IMR-90 (cell line): ENCODE measurements at regions not wholly inside any gene's neighbourhood (a gene's known extent, or its start where the extent isn't known, plus 50 kb on each side); places are given as distances from the start of the nearest gene placed in this dataset.

Experiments
- ATAC-seq: fragments of 200-7000 bp; cut with Tn5 transposase; 2 replicates; pipeline ENCODE4 v1.9.1; 2020; ENCODE audit warnings: low read depth, mild to moderate bottlenecking, moderate library complexity
- BruUV-seq: library from RNA; stranded (reverse); fragments of 400-500 nt; replicated peaks from 2 replicates; lab custom pipeline; 2021; lab: Mats Ljungman, UMichigan
- CTCF ChIA-PET: fragments of 300-600 bp; formaldehyde crosslinking; extraction: SDS; loops from one replicate; lab custom pipeline; 2021; ENCODE audit warnings: antibody characterized with exemption; lab: Yijun Ruan, JAX
- POLR2A ChIA-PET: fragments of 300-600 bp; sonication (Branson Sonifier 250); formaldehyde crosslinking; loops from one replicate; lab custom pipeline; 2022; ENCODE audit warnings: antibody characterized with exemption; ENCODE audit not compliant: unreplicated experiment; lab: Charles Lee
- DNase-seq: peaks from one replicate; pipeline ENCODE4 v3.0.0; 2013
- H2AFZ ChIP-seq: replicated peaks from 2 replicates; pipeline ENCODE3; 2013; ENCODE audit warnings: low read length, mild to moderate bottlenecking; ENCODE audit not compliant: poor library complexity
- H2AK5ac ChIP-seq: 2 replicates; pipeline ENCODE4 v1.6.1; 2013; ENCODE audit warnings: low read depth, low read length, inconsistent platforms
- H2AK9ac ChIP-seq: replicated peaks from 2 replicates; pipeline ENCODE3; 2013; ENCODE audit warnings: mild to moderate bottlenecking, low read depth, low read length, moderate library complexity; ENCODE audit not compliant: poor library complexity
- H2BK120ac ChIP-seq: 2 replicates; pipeline ENCODE4 v1.6.1; 2013; ENCODE audit warnings: low read depth, low read length, inconsistent platforms
- H2BK15ac ChIP-seq: 3 replicates; pipeline ENCODE4 v1.6.1; 2013; ENCODE audit warnings: low read depth, low read length, inconsistent platforms
- H2BK20ac ChIP-seq: 2 replicates; pipeline ENCODE4 v1.6.1; 2013; ENCODE audit warnings: low read depth, mild to moderate bottlenecking, inconsistent platforms, low read length, moderate library complexity
- H2BK5ac ChIP-seq: 2 replicates; pipeline ENCODE4 v1.6.1; 2013; ENCODE audit warnings: mild to moderate bottlenecking, low read depth, low read length, inconsistent platforms; ENCODE audit not compliant: poor library complexity, severe bottlenecking
- H3K14ac ChIP-seq: replicated peaks from 2 replicates; pipeline ENCODE4 v1.6.1; 2013; ENCODE audit warnings: low read depth, low read length, inconsistent platforms
- H3K18ac ChIP-seq: 2 replicates; pipeline ENCODE4 v1.6.1; 2013; ENCODE audit warnings: low read depth, low read length, control low read depth
- H3K23ac ChIP-seq: 2 replicates; pipeline ENCODE4 v1.6.1; 2013; ENCODE audit warnings: low read depth, low read length, inconsistent platforms
- H3K27ac ChIP-seq: 2 replicates; pipeline ENCODE4 v1.5.1; 2013; ENCODE audit warnings: mild to moderate bottlenecking, control low read depth, low read length; ENCODE audit not compliant: insufficient read depth
- H3K27me3 ChIP-seq: 2 replicates; pipeline ENCODE4 v1.6.1; 2013; ENCODE audit warnings: low read length; ENCODE audit not compliant: control insufficient read depth, insufficient read depth
- H3K36me3 ChIP-seq: 2 replicates; pipeline ENCODE4 v1.6.1; 2013; ENCODE audit warnings: low read length, mixed read lengths; ENCODE audit not compliant: control insufficient read depth, insufficient read depth
- H3K4ac ChIP-seq: 2 replicates; pipeline ENCODE4 v1.6.1; 2013; ENCODE audit warnings: low read depth, low read length, inconsistent platforms
- H3K4me1 ChIP-seq: 2 replicates; pipeline ENCODE4 v1.6.1; 2013; ENCODE audit warnings: low read length, mixed read lengths; ENCODE audit not compliant: control insufficient read depth, insufficient read depth
- H3K4me2 ChIP-seq: 2 replicates; pipeline ENCODE4 v1.6.1; 2013; ENCODE audit warnings: low read depth, mild to moderate bottlenecking, control low read depth, low read length, moderate library complexity
- H3K4me3 ChIP-seq: 2 replicates; pipeline ENCODE4 v1.5.1; 2013; ENCODE audit warnings: low read depth, mild to moderate bottlenecking, control low read depth, low read length, moderate library complexity; ENCODE audit not compliant: insufficient read depth
- H3K56ac ChIP-seq: 2 replicates; pipeline ENCODE4 v1.6.1; 2013; ENCODE audit warnings: low read length, inconsistent platforms; ENCODE audit not compliant: insufficient read depth; ENCODE audit errors: extremely low read depth
- H3K79me1 ChIP-seq, 2 experiments: 2 replicates each; pipeline ENCODE4 v1.6.1; 2013; ENCODE audit warnings: low read length in 2 of 2, inconsistent platforms in 1 of 2, low read depth in 1 of 2
- H3K9ac ChIP-seq: 2 replicates; pipeline ENCODE4 v1.6.1; 2013; ENCODE audit warnings: low read depth, low read length, control low read depth
- H3K9me1 ChIP-seq: 2 replicates; pipeline ENCODE4 v1.6.1; 2013; ENCODE audit warnings: low read length, inconsistent platforms; ENCODE audit not compliant: insufficient read depth
- H3K9me3 ChIP-seq: 2 replicates; pipeline ENCODE4 v1.6.1; 2013; ENCODE audit warnings: low read length; ENCODE audit not compliant: control insufficient read depth, insufficient read depth
- H4K20me1 ChIP-seq: 2 replicates; pipeline ENCODE4 v1.6.1; 2013; ENCODE audit warnings: low read length, inconsistent platforms; ENCODE audit not compliant: insufficient read depth
- H4K5ac ChIP-seq: 2 replicates; pipeline ENCODE4 v1.6.1; 2013; ENCODE audit warnings: mild to moderate bottlenecking, low read depth, low read length, control low read depth
- H4K8ac ChIP-seq, 2 experiments: 2 replicates each; pipeline ENCODE4 v1.6.1; 2013; ENCODE audit warnings: low read depth in 2 of 2, low read length in 2 of 2, control low read depth in 1 of 2, inconsistent platforms in 1 of 2
- H4K91ac ChIP-seq: 2 replicates; pipeline ENCODE4 v1.6.1; 2013; ENCODE audit warnings: low read depth, low read length, inconsistent platforms; ENCODE audit not compliant: insufficient read depth
- CEBPB ChIP-seq: IDR thresholded peaks from 2 replicates; pipeline ENCODE4 v1.6.1; 2012; ENCODE audit warnings: low read depth, low read length, improper control_type of control experiment
- CHD1 ChIP-seq: IDR thresholded peaks from 2 replicates; pipeline ENCODE4 v1.6.1; 2012; ENCODE audit warnings: low read depth, low read length, improper control_type of control experiment
- WGBS, 2 experiments: methylation state at CpG; one replicate each; pipeline versions ENCODE4 v1.1.5 to v1.1.7; 2013; ENCODE audit warnings: missing lambda C conversion rate in 2 of 2; ENCODE audit not compliant: insufficient read length in 1 of 2; ENCODE audit errors: extremely low coverage in 2 of 2; 5-methylcytosine and 5-hydroxymethylcytosine counted together
- dilution Hi-C: fragments of 300-500 bp; cut with HindIII; formaldehyde crosslinking; loops from one replicate; pipeline ENCODE4 v1.14.3; 2018; ENCODE audit warnings: low sequenced_read_pairs; ENCODE audit not compliant: unreplicated experiment
- in situ Hi-C: fragments of 300-500 bp; cut with MboI; formaldehyde crosslinking; loops from 3 replicates; pipeline ENCODE4 v1.14.3; 2019; ENCODE audit warnings: low sequenced_read_pairs, inconsistent platforms, mixed read lengths
- intact Hi-C: fragments of 100-400 bp; cut with micrococcal nuclease; formaldehyde crosslinking; loops from 2 replicates; pipeline ENCODE4 v1.10.0; 2022

DNA sequence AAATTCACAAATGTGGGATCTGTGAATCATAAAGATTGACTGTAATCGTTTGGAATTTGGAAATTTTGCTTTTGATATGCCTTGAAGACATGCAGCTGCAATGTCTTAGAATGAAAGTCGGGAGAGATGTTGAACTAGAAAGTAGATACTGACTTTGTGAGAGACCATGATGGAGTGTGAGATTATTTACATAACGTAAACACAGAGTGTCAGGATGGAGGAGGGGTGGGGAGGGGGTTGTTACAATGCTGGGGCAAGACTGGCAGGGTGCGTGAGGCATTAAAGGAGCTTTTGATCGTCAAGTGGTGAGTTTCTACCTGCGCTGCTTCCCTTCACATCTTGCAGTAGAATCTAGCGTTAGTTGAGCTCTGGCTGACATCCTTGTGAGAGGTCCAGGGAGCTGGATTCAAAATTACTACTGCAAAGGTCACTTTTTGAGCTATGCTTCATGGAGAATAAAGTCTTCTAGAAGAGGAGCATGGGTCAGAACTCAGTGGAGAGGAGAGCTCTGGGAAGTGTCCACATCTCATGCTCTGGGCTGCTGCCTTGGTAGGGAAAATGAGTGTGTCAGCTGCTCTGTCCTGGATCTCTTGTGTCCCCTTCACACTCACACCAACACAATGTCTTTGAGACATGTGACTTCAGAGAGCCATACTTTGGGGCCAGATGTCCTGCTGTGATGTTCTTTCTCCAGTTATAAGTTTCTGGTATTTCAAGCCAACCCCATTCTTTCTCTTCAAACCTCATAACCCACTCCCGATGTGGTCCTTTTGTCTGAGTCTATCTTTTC, 105.2 kb upstream of the CITED2 start:
- peak; percentile 4 for DNase-seq
- ChIA-PET CTCF (no interaction called here), POLR2A (no interaction called here)
- no TSS peak for BruUV-seq
- H4K8ac ChIP-seq, result no peak overlapping the region
- peaks cover 2% of the 10 kb centered on the region for H3K4me1 ChIP-seq
- H3K18ac ChIP-seq, result no peak overlapping the region
- ATAC-seq, result no peak
- TF ChIP-seq CHD1, result no peak
- TF ChIP-seq CEBPB, result no peak
- dilution Hi-C loops, result no loop called here
- no peaks in the 10 kb centered on the region for H3K9me1 ChIP-seq
- H3K4ac ChIP-seq, result no peak overlapping the region
- no peak overlapping the region for H3K9ac ChIP-seq
- no peak overlapping the region for H3K23ac ChIP-seq
- no peak overlapping the region for H2AK9ac ChIP-seq
- no peak overlapping the region for H2AFZ ChIP-seq
- WGBS, 2 experiments, result 44% methylated on average over 4 of the region's 8 CpGs; no CpG with 5 or more reads in 1 of the 2 experiments
- H2BK20ac ChIP-seq, result no peak overlapping the region
- H4K5ac ChIP-seq, result no peak overlapping the region
- no peaks in the 10 kb centered on the region for H3K9me3 ChIP-seq
- no peak overlapping the region for H3K27ac ChIP-seq
- no peak overlapping the region for H3K14ac ChIP-seq
- H2BK120ac ChIP-seq, result no peak overlapping the region
- H3K79me1 ChIP-seq, result no peaks in the 10 kb centered on the region
- no peaks in the 10 kb centered on the region for H3K36me3 ChIP-seq
- H4K20me1 ChIP-seq, result no peaks in the 10 kb centered on the region
- no peak overlapping the region for H3K4me3 ChIP-seq
- intact Hi-C loops, result no loop called here
- no peak overlapping the region for H2BK15ac ChIP-seq
- H4K91ac ChIP-seq, result no peak overlapping the region
- no peak overlapping the region for H2BK5ac ChIP-seq
- H3K56ac ChIP-seq, result no peak overlapping the region
- no peak overlapping the region for H3K4me2 ChIP-seq
- H3K27me3 ChIP-seq, result no peaks in the 10 kb centered on the region
- no peak overlapping the region for H2AK5ac ChIP-seq
- in situ Hi-C loops, result no loop called here
